Vagina (tissue), 2 donors: ENCODE measurements at regions not wholly inside any gene's neighbourhood (a gene's known extent, or its start where the extent isn't known, plus 50 kb on each side); places are given as distances from the start of the nearest gene placed in this dataset.

Experiments used
- DNase-seq, 2 donors: peaks; one replicate each; pipeline ENCODE4 v3.0.0-alpha.2; 2017; ENCODE audit errors: extremely low spot score in 2 of 2
- H3K27ac ChIP-seq: fragments of 200-600 bp; sonication (generic); one replicate; pipeline ENCODE4 v1.5.1; 2019
- H3K27me3 ChIP-seq: fragments of 200-600 bp; sonication (generic); one replicate; pipeline ENCODE4 v1.5.1; 2019
- H3K36me3 ChIP-seq, 2 donors: fragments of 200-600 bp; sonication (generic); one replicate each; pipeline ENCODE4 v1.5.1; 2017 to 2019
- H3K4me1 ChIP-seq: fragments of 200-600 bp; sonication (generic); one replicate; pipeline ENCODE4 v1.5.1; 2019
- H3K4me3 ChIP-seq, 2 donors: fragments of 200-600 bp; sonication (generic); 1 replicate in 1 of 2; 2 replicates in 1 of 2; pipeline ENCODE4 v1.5.1; 2016 to 2019
- H3K9me3 ChIP-seq: fragments of 200-600 bp; sonication (generic); one replicate; pipeline ENCODE4 v1.5.1; 2019
- CTCF ChIP-seq, 3 experiments: fragments of 450-650 bp in 2 of 3; fragments of 200-600 bp in 1 of 3; sonication (generic) in 1 of 3; IDR thresholded peaks; one replicate each; pipeline ENCODE4 v1.5.1; 2017 to 2019; ENCODE audit warnings: antibody characterized with exemption in 3 of 3, mild to moderate bottlenecking in 2 of 3, moderate library complexity in 2 of 3
- POLR2A ChIP-seq, 2 donors: fragments of 450-650 bp; IDR thresholded peaks; one replicate each; pipeline ENCODE4 v1.6.1; 2017; ENCODE audit warnings: antibody characterized with exemption in 2 of 2, mild to moderate bottlenecking in 2 of 2, moderate library complexity in 2 of 2
- POLR2AphosphoS5 ChIP-seq, 2 donors: sonication (generic); formaldehyde crosslinking; IDR thresholded peaks; one replicate each; pipeline ENCODE4 v1.9.0; 2017; ENCODE audit warnings: antibody characterized with exemption in 2 of 2, mild to moderate bottlenecking in 2 of 2, low read depth in 1 of 2; ENCODE audit not compliant: insufficient read depth in 1 of 2
- intact Hi-C: fragments of 100-400 bp; cut with DNase I; formaldehyde crosslinking; loops from one replicate; pipeline ENCODE4 v1.15.1; 2023

GRCh38 chr12:131482199-131482598, 228.7 kb upstream of the SFSWAP start:
- Histone ChIP-seq H3K4me1 (peaks cover 2% of the 10 kb centered on the region), H3K27me3 (no peaks in the 10 kb centered on the region), H3K9me3 (no peaks in the 10 kb centered on the region), H3K36me3 (no peaks in the 10 kb centered on the region), H3K27ac (no peak overlapping the region), H3K4me3 (no peak overlapping the region)
- intact Hi-C loops, result no loop called here
- TF ChIP-seq POLR2A (IDR thresholded peaks at IDR 0.05) (no peak), CTCF (IDR thresholded peaks at IDR 0.05) (no peak), POLR2AphosphoS5 (IDR thresholded peaks at IDR 0.05; ENCODE audit: insufficient read depth in 1 of 2, low read depth in 1 of 2) (no peak)
- DNase-seq, result no peak

- Histone ChIP-seq H3K36me3 (no peaks in the 10 kb centered on the region), H3K27ac (no peak overlapping the region), H3K4me3 (no peak overlapping the region), H3K27me3 (no peaks in the 10 kb centered on the region), H3K9me3 (no peaks in the 10 kb centered on the region), H3K4me1 (peaks cover 7% of the 10 kb centered on the region)
- intact Hi-C loops, result no loop called here
- TF ChIP-seq POLR2A (IDR thresholded peaks at IDR 0.05), result no peak
- no peak for TF ChIP-seq CTCF (IDR thresholded peaks at IDR 0.05)
- TF ChIP-seq POLR2AphosphoS5 (IDR thresholded peaks at IDR 0.05; ENCODE audit: insufficient read depth in 1 of 2, low read depth in 1 of 2), result no peak
- no peak for DNase-seq
Observed at GRCh38 chr12:131482686-131483085, 228.2 kb upstream of the SFSWAP start.

- no peak for DNase-seq
- H3K4me3 ChIP-seq, result no peak overlapping the region
- intact Hi-C loops, result no loop called here
Observed at GRCh38 chr12:131486451-131487230, 224.2 kb upstream of the SFSWAP start.

GRCh38 chr12:131487388-131488124, 223.3 kb upstream of the SFSWAP start:
- intact Hi-C loops, result no loop called here
- no peak for DNase-seq
- H3K4me1 ChIP-seq, result peaks cover 16% of the 10 kb centered on the region

More at GRCh38 chr12:131486451-131487230, 224.2 kb upstream of the SFSWAP start:
- H3K4me1 ChIP-seq, result peaks cover 16% of the 10 kb centered on the region
- peak overlapping the region; percentile 55 for H3K27ac ChIP-seq
- TF ChIP-seq POLR2AphosphoS5 (IDR thresholded peaks at IDR 0.05; ENCODE audit: insufficient read depth in 1 of 2, low read depth in 1 of 2), result no peak
- no peak for TF ChIP-seq CTCF (IDR thresholded peaks at IDR 0.05)
- TF ChIP-seq POLR2A (IDR thresholded peaks at IDR 0.05), result no peak
- no peaks in the 10 kb centered on the region for H3K9me3 ChIP-seq
- no peaks in the 10 kb centered on the region for H3K27me3 ChIP-seq
- H3K36me3 ChIP-seq, result no peaks in the 10 kb centered on the region

More at GRCh38 chr12:131487388-131488124, 223.3 kb upstream of the SFSWAP start:
- H3K27me3 ChIP-seq, result no peaks in the 10 kb centered on the region
- TF ChIP-seq POLR2A (IDR thresholded peaks at IDR 0.05) (no peak), POLR2AphosphoS5 (IDR thresholded peaks at IDR 0.05; ENCODE audit: insufficient read depth in 1 of 2, low read depth in 1 of 2) (peak in 1 of 2 donors; percentile 32), CTCF (IDR thresholded peaks at IDR 0.05) (no peak)
- H3K9me3 ChIP-seq, result no peaks in the 10 kb centered on the region
- peak overlapping the region; percentile 55 for H3K27ac ChIP-seq
- H3K36me3 ChIP-seq, result no peaks in the 10 kb centered on the region
- H3K4me3 ChIP-seq, result no peak overlapping the region
